Prostate gland (tissue), 2 donors: ENCODE measurements at regions not wholly inside any gene's neighbourhood (a gene's known extent, or its start where the extent isn't known, plus 50 kb on each side); places are given as distances from the start of the nearest gene placed in this dataset.

ENCODE experiments used
- DNase-seq: peaks from one replicate; pipeline ENCODE4 v3.0.0-alpha.2; 2019; ENCODE audit warnings: low spot score
- H3K27ac ChIP-seq, 2 donors: fragments of 200-600 bp; sonication (generic); 2 replicates each; pipeline ENCODE4 v1.5.1; 2017 to 2019
- H3K27me3 ChIP-seq: fragments of 200-600 bp; sonication (generic); replicated peaks from 2 replicates; pipeline ENCODE4 v1.5.1; 2019; ENCODE audit not compliant: insufficient read depth
- H3K36me3 ChIP-seq, 2 donors: fragments of 200-600 bp; sonication (generic); 1 replicate in 1 of 2; 2 replicates in 1 of 2; pipeline versions ENCODE4 v1.5.1 to v1.8.1; 2017 to 2019
- H3K4me1 ChIP-seq: fragments of 200-600 bp; sonication (generic); replicated peaks from 2 replicates; pipeline ENCODE4 v1.5.1; 2019
- H3K4me3 ChIP-seq, 2 donors: fragments of 200-600 bp; sonication (generic); 2 replicates each; pipeline ENCODE4 v1.5.1; 2017 to 2019
- H3K9me3 ChIP-seq: fragments of 200-600 bp; sonication (generic); 2 replicates; pipeline ENCODE4 v1.5.1; 2017
- POLR2A ChIP-seq: fragments of 450-650 bp; IDR thresholded peaks from one replicate; pipeline ENCODE4 v1.6.1; 2016; ENCODE audit warnings: antibody characterized with exemption, mild to moderate bottlenecking
- POLR2AphosphoS5 ChIP-seq: sonication (generic); formaldehyde crosslinking; IDR thresholded peaks from one replicate; pipeline ENCODE4 v1.6.1; 2017; ENCODE audit warnings: antibody characterized with exemption
- WGBS: methylation state at CpG from one replicate; pipeline ENCODE4 v1.1.5; 2018; 5-methylcytosine and 5-hydroxymethylcytosine counted together
- intact Hi-C: fragments of 100-400 bp; cut with DNase I; formaldehyde crosslinking; loops from one replicate; pipeline ENCODE4 v1.14.2; 2022
- TF ChIP-seq, protein P1 (sequence below), 4 experiments: fragments of 200-600 bp in 2 of 4; fragments of 450-650 bp in 2 of 4; sonication (generic) in 2 of 4; IDR thresholded peaks; 1 replicate in 3 of 4; 2 replicates in 1 of 4; pipeline ENCODE4 v1.5.1; 2016 to 2019; ENCODE audit warnings: antibody characterized with exemption in 4 of 4, mild to moderate bottlenecking in 2 of 4, moderate library complexity in 2 of 4

DNA sequence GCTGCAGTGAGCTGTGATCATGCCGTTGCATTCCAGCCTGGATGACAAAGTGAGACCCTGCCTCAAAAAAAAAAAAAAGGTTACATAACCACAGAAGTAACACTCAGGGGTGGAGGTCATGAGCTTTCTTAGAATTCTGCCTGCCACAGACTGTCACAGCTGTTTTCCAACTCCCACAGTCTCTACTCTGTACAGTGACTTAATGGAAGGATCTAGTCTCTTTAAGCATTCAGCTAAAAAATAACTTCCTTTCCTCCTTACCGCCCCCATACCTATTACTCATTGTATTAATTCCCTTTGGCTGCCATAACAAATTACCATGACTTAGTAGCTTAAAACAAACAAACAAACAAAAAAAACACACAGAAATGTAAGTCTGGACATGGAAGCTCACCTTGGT is 99.6 kb upstream of the UBE2E1 start:
- Histone ChIP-seq H3K4me3 (no peak overlapping the region), H3K27me3 (no peaks in the 10 kb centered on the region), H3K36me3 (no peaks in the 10 kb centered on the region), H3K4me1 (no peaks in the 10 kb centered on the region), H3K27ac (no peak overlapping the region), H3K9me3 (no peaks in the 10 kb centered on the region)
- WGBS: 74% methylated on average over 2 of the region's 2 CpGs
- DNase-seq: no peak
- intact Hi-C loops: no loop called here
- TF ChIP-seq, protein P1, sequence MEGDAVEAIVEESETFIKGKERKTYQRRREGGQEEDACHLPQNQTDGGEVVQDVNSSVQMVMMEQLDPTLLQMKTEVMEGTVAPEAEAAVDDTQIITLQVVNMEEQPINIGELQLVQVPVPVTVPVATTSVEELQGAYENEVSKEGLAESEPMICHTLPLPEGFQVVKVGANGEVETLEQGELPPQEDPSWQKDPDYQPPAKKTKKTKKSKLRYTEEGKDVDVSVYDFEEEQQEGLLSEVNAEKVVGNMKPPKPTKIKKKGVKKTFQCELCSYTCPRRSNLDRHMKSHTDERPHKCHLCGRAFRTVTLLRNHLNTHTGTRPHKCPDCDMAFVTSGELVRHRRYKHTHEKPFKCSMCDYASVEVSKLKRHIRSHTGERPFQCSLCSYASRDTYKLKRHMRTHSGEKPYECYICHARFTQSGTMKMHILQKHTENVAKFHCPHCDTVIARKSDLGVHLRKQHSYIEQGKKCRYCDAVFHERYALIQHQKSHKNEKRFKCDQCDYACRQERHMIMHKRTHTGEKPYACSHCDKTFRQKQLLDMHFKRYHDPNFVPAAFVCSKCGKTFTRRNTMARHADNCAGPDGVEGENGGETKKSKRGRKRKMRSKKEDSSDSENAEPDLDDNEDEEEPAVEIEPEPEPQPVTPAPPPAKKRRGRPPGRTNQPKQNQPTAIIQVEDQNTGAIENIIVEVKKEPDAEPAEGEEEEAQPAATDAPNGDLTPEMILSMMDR (IDR thresholded peaks at IDR 0.05): no peak
- TF ChIP-seq POLR2A (no peak), POLR2AphosphoS5 (no peak)

DNA sequence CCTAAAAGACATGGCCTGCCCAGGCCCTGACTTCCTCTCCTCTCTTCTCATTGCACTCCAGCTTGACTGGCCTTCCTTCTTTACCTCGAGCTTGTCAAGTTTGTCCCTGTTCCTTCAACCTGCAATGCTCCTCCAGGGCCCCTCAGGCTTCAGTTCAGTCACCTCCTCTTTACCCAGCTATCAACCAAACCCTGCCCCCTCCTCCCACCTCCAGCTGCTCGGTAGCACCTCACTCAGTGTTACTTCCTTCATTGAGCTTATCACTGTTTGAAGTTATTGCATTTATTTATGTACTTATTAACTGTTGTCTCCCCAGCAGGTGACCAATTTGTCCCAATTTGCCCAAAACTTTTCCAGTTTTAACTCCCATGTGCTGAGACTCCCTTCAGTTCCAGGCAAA is 95.8 kb upstream of the UBE2E1 start:
- H3K27ac ChIP-seq: no peak overlapping the region
- intact Hi-C loops: no loop called here
- TF ChIP-seq, protein P1 (IDR thresholded peaks at IDR 0.05): no peak
- TF ChIP-seq POLR2A (no peak), POLR2AphosphoS5 (no peak)
- no peaks in the 10 kb centered on the region for H3K27me3 ChIP-seq
- H3K9me3 ChIP-seq: no peaks in the 10 kb centered on the region
- H3K4me1 ChIP-seq: no peaks in the 10 kb centered on the region
- no peaks in the 10 kb centered on the region for H3K36me3 ChIP-seq
- DNase-seq: no peak
- 60% methylated on average over 2 of the region's 2 CpGs for WGBS
- H3K4me3 ChIP-seq: no peak overlapping the region

DNA sequence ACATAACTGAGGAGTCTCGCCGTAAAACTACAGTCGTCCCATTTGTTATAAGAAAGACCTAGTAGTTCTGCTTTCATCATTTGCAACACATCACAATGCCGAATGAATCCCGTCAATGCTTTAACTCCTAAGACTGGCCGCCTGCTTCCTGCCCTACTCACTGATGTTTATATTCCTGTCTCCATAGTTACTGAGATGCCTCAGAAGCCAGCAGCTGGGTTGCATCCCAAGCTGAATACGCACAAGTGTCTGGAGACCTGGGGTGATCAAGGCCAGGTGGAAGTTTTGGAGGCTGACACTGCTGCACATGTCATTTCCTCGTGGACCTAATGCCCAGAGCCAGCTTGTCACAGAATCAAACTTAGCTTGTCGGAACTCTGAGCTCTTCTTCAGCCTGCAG is 95.2 kb upstream of the UBE2E1 start:
- H3K36me3 ChIP-seq: no peaks in the 10 kb centered on the region
- no peaks in the 10 kb centered on the region for H3K27me3 ChIP-seq
- no peaks in the 10 kb centered on the region for H3K9me3 ChIP-seq
- 57% methylated on average over 9 of the region's 9 CpGs for WGBS
- H3K4me3 ChIP-seq: no peak overlapping the region
- H3K27ac ChIP-seq: no peak overlapping the region
- TF ChIP-seq POLR2A: no peak
- TF ChIP-seq, protein P1 (IDR thresholded peaks at IDR 0.05): no peak
- TF ChIP-seq POLR2AphosphoS5: no peak
- intact Hi-C loops: no loop called here
- H3K4me1 ChIP-seq: no peaks in the 10 kb centered on the region
- DNase-seq: no peak

DNA sequence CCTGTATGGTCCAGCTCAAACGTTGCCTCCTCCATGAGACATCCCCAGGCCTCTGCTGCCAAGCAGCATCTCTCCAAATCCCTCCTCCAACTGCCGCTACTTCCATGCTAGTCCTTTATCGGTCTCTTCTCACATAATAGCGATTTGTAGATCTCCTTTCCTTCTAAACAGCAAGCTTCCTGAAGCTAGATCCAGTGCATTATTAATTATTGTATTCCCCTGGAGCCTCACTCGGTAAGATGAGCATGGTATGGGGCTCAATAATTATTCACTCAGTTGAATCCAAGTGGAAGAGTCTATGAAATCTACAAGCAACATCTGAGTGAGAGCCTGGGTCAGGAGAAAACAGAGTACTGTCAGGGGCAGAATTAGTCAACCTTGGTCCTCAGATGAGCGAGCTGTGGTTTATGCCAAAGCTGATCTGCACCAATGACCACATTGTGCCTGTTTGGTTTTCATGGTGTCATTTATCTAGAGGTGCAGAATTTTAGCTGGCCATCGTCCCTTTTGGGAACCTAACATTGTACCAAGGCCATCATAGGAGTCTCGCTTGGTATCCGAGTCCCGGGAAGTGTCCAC is 93.8 kb upstream of the UBE2E1 start:
- no peaks in the 10 kb centered on the region for H3K9me3 ChIP-seq
- intact Hi-C loops: no loop called here
- no peak overlapping the region for H3K27ac ChIP-seq
- no peak for DNase-seq
- no peaks in the 10 kb centered on the region for H3K27me3 ChIP-seq
- no peaks in the 10 kb centered on the region for H3K4me1 ChIP-seq
- H3K4me3 ChIP-seq: no peak overlapping the region
- WGBS: 90% methylated on average over 10 of the region's 10 CpGs
- no peaks in the 10 kb centered on the region for H3K36me3 ChIP-seq
- no peak for TF ChIP-seq POLR2AphosphoS5
- no peak for TF ChIP-seq POLR2A
- TF ChIP-seq, protein P1 (IDR thresholded peaks at IDR 0.05): no peak
